ENCODE measurements at regions not wholly inside any gene's neighbourhood (a gene's known extent, or its start where the extent isn't known, plus 50 kb on each side); places are given as distances from the start of the nearest gene placed in this dataset.
"Not testable (repeated sequence)": the region's sequence is repeated elsewhere in the genome, so short reads cannot be mapped to it uniquely, and the experiment has no call there.

DNA sequence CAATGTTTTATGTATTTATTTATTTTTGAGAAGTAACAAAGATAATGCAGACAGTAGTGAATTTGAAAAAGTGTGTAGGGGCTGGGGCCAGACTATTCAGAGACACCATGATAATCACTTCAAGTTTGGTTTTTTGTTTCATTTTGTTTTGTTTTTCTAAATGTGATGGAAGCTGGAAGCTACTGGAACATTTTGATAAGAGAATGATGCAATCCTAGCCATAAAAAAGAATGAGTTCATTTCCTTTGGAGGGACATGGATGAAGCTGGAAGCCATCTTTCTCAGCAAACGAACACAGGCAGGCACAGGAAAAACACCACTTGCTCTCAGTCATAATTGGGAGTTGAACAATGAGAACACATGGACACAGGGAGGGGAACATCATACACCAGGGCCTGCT is 706.6 kb upstream of the EPHA5 start:
- no peak for DNase-seq (ENCODE audit: low spot score)

DNA sequence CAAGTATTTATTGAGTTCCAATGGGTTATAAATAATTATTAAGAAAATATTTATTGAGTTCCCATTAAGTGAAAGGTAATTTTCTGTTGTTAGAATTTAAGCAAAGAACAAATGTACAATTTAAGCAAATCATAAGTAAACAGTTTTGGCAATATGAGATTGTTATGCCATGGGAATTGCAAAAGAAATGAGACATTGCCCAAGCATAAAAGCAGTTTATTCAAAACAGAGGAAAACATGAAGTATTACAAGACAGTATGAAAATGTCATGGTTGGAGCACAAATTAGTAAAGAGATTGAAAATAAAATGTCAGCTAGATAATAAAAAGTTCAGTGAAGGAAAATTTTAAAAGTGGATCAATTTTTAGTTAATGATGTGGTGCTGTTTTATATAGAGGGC is 706.1 kb upstream of the EPHA5 start:
- DNase-seq (ENCODE audit: low spot score): no peak

DNA sequence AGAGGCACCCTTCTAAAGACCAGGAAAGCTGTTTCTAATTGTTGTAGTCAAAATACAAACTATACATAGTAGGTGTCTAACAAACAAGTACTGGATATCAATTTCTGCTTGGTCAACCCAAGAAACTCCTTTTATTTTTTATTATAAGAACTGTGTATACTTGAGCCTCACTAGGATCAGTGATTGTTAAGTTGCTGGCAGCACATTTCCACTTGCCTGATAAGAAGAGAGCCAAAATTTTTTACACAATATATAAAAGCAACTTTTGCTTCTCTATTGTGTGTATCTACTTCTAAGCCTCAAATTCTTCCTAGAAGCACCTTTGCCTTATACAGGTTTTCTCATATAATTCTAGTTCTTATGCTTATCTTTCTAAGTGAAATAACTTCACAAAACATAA is 703.0 kb upstream of the EPHA5 start:
- no peak for DNase-seq (ENCODE audit: low spot score)

DNA sequence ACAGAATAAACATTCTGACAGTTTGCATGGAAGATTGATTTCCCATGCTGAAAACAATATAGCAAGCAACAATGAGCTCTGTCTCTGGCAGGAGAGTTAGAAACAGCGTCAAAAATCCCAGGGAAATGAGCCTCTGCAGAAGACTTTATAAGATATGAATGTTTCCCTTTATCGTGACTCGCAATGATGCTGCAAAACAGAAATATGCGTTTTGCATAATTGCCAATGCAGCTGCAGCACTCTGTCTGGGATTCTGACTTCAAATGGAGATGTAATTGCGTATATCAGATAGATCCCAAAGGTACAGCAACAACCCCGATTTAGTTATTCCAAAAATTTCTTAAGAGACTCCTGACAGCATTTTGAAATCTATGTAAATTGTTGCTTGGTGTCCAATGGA is 702.4 kb upstream of the EPHA5 start:
- DNase-seq (ENCODE audit: low spot score): no peak

DNA sequence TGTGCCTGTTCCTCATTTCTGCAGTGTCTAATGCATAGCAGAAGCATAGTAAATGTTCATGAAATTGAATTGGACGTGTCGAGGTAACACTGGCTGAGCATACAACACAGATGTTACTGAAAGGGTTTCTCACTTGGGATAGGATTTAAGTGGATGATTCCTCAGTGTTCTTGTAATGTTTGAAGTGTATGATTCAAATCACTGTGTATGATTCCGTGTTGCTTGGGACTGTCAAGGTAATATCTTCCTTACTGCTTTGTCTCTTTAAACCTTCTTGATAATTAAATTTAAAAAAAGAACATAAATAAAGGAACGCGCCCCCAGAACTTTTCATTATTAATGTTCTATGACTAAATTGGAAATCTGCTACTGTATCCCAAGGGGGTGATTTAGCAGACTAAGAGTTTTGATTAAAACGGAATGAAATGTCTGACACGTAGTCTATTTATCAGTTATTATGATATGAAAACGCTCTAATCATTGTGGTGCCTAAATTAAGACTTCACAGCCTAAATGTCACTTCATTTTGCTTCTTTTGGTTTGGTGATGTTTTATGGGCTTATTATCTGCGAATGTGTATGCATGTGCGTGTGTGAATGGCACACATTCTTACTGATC is 696.9 kb upstream of the EPHA5 start:
- no peak for DNase-seq (ENCODE audit: low spot score)

DNA sequence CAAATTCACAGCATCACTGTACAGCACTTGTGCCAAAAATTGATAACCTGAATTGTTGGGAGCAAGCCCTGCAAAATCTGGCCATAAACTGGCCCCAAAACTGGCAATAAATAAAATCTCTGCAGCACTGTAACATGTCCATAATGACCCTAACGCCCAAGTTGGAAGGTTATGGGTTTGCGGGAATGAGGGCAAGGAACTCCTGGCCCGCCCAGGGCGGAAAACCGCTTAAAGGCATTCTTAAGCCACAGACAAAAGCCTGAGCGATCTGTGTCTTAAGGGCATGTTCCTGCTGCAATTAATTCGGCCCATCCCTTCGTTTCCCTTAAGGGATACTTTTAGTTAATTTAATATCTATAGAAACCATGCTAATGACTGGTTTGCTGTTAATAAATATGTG is 690.1 kb upstream of the EPHA5 start:
- not testable (repeated sequence) for DNase-seq (ENCODE audit: low spot score)

DNA sequence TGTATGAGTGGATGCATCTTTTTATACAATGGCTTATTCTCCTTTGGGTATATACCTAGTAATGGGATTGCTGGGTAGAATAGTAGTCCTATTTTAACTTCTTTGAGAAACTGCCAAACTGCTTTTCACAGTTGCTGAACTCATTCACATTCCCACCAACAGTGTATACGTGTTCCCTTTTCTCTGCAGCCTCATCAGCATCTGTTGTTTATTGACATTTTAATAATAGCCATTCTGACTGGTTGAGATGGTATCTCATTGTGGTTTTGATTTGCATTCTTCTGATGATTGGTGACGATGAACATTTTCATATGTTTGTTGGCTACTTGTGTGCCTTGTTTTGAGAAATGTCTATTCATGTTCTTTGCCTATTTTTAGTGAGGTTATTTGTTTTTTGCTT is 687.0 kb upstream of the EPHA5 start:
- no peak for DNase-seq (ENCODE audit: low spot score)

DNA sequence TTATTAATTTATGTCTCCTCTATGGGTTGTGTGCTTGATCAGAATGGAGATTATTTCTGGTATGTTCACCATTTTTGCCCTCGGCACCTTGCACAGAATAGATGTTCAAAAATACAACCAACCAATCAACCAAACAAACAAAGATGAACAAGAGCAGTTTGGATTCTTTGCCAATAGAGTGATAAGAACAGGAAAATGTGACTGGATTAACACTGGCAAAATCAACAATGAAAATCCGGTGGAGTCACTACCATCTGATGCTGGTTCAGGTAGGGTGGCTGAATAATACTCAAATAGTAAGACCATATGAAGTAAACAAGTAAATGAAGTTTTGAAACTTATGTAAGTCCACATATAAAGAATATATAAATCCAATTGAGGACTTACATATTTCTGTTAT is 685.0 kb upstream of the EPHA5 start:
- DNase-seq (ENCODE audit: low spot score): no peak

DNA sequence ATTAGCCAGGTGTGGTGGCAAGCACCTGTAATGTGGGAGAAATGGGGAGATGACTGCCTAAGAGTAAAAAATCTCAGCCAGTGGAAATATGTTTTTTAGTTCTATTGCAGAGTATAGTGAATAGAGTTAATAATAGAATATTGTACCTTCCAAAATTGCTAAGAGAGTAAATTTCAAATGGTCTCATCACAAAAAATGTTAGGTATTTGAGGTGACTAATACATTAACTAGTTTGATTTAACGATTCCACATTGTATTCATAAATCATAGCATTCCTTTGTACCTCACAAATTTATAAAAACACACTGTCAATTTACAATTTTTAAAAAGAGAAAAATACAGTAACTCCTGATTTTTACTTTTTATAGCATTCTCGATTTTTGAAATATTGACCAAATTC is 681.5 kb upstream of the EPHA5 start:
- no peak for DNase-seq (ENCODE audit: low spot score)

DNA sequence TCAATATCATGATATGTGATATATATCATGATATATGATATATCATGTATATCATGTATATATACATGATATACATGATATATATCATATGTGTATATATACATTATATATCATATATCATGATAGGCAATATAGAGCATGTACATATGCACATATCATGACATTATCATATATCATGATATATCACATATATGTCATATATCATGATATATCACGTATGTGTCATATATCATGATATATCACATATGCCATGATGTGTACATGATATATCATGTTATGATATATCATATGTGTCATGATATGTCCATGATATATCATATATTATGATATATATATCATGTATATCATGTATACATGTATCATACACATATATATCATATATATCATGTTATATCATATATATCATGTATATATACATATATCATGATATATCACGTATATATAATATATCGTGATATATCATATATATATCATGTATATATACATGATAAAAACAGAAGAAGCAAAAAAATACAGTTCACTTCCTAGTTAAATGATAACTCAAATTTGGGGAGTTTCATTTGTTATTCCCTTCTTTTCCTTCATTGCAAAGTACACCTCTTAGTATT is 670.1 kb upstream of the EPHA5 start:
- no peak for DNase-seq (ENCODE audit: low spot score)

DNA sequence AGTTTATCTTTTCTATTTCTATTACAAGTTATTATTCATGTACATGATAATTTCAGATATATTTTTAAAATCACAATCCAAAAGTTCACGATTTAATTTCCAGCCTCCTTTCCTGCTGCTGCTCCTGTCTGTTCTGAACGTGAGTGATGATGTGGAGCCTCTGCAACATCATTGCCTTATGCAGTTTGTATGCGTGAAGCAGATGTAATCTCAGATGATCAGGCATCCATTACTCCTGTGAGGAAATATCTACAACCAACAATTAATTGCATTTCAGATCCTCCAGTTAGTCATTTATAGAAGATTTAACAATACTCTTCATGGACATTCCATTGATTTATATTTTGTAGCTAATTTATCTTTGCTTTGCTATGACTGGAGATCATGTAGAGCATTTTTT is 668.7 kb upstream of the EPHA5 start:
- no peak for DNase-seq (ENCODE audit: low spot score)

DNA sequence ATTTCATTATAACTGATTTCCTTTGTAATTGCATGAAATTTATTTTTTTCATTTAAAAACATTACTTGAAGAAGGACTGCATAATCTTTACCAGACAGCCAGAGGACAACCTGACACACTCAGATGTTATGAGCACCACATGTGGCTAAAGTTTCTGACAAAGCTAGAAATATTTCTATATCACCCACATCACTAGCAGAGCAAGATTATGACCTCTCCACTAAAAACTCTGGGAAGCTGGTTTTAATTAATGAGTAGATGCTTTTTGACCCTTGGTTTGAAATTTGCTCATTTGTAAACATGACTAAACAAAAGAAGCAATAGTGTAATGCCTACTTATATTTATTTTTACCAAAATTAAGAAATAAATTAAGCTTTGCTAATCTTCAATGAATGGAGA is 661.5 kb upstream of the EPHA5 start:
- DNase-seq (ENCODE audit: low spot score): no peak

DNA sequence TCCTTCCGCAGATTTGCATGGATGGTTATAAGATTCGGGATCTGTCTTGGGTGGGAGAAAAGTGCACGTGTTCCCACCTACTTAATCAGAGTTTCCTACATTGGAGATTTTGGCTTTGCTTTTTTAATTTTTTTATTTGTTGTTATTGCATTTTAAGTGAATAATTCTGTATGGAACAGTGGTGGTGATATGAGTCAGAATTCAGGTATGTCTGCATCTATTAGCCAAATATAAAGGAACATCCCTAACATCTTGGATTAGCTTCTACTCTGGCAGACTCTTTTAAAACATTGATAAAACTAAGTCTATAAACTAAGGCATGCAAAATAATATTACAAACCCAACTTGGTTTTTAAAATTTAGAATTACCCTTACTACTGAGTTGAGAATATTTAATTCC is 659.8 kb upstream of the EPHA5 start:
- DNase-seq (ENCODE audit: low spot score): no peak

DNA sequence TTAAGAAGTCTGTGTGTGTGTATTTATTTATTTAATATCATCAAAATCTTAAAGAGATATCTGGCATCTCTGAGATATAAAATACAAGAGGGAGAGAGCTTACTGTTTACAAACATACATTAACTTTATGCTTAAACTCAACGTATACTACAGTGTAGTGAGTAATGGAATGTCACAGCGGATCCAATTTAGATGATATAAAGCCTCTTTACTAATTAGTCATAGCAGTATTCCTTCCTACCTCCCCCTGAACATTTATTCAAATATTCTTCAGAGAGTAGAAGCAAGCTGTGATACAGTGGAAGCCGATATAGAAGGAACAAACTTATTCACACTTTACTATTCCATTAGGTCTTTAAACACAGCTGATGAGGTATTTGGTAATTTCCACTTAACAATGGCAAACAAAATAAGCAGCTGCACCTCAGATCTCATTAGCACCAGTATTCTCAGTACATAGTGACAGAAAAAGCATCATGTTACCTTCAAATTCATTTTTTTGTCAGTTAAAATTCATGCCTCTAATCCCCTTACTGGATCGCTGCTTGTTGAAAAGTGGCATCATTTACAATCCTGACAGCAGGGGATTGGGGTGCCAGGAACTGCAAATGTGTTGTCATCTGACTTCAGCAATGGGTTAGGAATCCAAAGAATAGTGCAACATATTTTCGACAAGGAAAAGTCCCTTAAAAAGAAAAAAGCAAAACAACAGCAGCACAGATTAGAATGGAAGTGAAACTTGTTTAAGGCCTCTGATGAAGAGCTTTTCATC is 658.7 kb upstream of the EPHA5 start:
- no peak for DNase-seq (ENCODE audit: low spot score)

DNA sequence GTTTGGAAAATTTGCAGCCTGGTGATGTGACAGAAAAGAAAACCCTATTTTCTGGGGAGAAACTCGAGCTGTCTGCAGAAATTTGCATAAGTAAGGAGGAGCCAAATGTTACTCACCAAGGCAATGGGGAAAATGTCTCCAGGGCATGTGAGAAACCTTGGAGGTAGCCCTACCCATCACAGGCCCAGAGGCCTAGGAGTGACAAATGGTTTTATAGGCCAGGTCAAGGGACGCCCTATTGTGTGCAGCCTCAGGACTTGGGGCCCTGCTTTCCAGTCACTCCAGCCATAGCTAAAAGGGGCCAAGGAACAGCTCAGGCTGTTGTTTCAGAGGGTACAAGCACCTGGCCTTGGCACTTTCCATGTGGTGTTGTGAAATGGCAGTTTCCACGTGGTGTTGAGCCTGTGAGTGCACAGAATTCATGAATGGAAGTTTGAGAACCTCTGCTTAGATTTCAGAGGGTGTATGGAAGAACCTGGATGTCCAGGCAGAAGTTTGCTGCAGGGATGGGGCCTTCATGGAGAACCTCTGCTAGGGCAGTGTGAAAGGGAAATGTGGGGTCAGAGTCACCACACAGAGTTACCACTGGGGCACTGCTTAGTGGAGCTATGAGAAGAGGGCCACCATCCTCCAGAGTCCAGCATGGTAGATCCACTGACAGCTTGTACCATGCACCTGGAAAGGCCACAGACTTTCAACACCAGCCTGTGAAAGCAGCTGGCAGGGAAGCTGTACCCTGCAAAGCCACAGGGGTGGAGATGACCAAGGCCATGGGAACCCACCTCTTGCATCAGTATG is 637.6 kb upstream of the EPHA5 start:
- no peak for DNase-seq (ENCODE audit: low spot score)

DNA sequence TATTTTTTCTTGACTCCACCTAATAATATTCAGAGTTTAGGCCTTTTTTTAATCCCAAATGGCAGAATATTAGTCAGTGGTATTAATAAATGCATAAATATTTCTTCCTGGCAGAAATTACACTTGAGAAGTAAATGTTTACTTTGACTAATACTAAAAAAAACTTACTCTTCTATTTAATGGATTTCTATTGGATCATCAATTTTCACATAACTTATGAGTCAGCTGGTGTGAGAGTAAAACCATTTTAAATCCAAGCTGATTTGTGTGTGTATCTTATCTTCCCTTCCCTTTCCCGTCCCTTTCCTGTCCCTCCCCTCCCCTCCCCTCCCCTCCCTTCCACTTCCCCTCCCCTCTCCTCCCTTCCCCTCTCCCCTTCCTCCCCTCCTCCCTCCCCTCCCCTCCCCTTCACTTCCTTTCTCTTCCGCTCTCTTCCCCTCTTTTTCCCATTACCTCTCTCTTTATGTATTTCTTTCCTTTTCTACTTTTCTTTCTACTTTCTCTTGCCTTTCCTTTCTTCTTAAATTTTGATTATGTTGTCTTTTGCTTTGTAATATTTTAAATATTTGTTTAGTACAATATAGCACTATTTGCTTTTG is 630.1 kb upstream of the EPHA5 start:
- DNase-seq (ENCODE audit: low spot score): no peak

DNA sequence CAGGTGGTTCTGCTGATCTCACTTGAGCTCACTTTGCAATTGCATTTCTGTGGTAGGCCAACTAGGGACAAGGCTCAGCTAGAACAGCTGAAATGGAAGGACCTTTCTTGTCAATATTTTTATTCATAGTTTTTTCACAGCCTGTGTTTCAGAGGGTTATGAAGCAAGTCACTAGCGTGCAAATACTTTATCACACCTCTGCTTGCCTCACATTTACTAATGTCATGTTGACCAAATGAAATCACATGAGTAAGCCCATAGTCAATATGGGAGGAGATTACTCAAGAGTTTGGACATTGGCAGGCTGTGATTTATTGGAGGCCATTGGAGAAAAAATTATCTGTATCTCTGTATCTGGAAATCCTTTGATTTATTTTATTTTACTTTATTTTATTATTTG is 628.3 kb upstream of the EPHA5 start:
- DNase-seq (ENCODE audit: low spot score): no peak

DNA sequence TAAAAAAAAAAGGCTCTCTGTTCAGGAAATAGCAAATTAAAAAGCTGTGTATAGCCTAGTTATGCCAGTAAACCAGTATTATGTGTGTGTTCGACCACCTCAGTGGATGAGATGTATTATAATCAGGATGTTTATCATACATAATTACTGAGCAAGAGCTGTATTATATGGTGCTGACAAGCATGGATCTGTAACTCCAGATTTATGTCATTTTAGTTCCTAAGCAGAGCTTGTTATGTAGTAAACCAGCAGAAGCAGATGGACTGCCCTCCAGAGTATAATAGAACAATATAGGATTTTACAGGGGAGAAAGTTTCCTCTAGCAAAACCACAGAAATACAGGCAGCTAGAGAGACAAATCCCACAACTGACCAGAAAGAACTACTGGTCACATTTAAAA is 627.4 kb upstream of the EPHA5 start:
- no peak for DNase-seq (ENCODE audit: low spot score)

DNA sequence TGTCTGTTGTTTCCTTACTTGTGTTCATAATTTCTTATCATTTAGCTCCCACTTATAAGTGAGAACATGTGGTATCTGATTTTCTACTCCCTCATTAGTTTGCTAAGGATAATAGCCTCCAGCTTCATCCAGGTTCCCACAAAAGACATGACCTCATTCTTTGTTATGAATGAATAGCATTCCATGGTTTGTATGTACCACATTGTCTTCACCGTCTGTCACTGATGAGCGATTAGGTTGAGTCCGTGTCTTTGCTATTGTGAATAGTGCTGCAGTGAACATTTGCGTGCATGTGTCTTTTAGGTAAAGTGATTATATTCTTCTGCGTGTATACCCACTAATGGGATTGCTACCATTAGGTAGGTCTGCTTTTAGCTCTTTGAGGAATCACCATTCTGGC is 624.3 kb upstream of the EPHA5 start:
- no peak for DNase-seq (ENCODE audit: low spot score)

DNA sequence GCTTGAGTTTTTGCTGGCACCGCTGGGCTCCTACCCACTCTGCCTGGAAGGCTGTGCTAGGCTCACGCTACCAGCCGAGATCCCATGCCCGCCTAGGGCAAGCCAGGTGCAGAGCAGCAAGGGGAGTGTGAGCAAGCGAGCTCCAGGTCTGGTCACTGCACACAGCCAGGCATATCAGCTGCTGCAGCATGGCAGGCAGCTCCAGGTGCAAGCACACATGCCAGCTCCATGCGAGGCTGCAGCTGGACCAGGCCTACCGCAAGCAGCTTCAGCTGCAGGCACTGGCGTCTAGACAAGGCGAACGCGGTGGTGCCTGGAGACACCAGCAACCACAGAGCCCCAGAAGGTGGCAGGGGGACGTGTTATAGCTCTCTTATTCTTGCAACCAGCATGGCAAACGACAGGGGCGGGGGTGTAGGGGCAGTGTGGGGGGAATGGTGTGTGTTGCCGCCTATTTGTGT is 614.7 kb upstream of the EPHA5 start:
- DNase-seq (ENCODE audit: low spot score): no peak

DNA sequence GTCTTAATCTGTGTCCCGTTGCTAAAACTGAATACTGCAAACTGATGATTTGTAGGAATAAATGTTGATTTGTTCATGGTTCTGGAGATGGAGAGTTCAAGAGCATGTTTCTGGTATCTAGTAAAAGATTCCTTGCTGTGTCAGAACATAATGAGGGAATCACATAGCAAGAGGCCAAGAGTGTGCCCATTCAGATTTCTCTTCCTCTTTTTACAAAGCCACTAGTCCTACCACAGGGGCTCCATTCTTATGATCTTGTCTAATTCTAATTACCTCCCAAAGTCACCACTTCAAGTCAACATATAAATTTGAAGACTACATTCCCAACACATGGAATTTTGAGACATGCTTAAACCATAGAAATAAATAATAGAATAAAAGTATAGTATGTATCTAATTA is 608.8 kb upstream of the EPHA5 start:
- no peak for DNase-seq (ENCODE audit: low spot score)

DNA sequence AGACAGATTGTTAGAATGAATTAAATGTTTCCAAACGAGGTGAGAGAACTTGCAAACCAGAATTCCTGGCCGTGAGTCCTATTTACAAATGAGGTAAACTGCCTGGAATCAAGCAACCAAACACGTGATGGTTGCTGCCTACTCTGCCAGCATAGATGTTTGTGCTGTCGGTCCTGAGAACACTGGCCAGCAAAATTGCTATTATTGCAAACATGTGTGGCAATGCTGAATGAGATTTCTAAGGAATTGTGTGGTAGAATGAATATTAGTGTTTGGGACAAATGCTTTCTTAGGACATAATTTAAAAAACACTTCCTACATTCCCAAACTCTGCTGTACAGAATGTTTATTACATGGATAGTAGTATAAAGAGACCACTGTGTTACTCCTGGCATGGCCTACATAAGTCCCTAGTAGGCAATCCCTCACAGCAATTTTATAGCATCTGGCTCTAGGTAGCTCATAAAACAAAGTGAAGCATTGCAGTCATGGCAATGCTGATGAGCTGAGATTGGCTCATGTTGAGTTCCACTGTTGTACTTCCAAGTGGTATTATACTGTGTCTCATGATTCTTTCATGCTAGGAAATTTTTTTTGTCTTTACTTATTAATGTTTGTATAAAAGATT is 605.2 kb upstream of the EPHA5 start:
- DNase-seq (ENCODE audit: low spot score): no peak

Data from cerebellar cortex (tissue), 1 donor.